H1 (cell line): ENCODE measurements at regions not wholly inside any gene's neighbourhood (a gene's known extent, or its start where the extent isn't known, plus 50 kb on each side); places are given as distances from the start of the nearest gene placed in this dataset.

Experiments used
- BACH1 ChIP-seq: IDR thresholded peaks from 2 replicates; pipeline ENCODE4 v1.6.1; 2012; ENCODE audit warnings: low read length, improper control_type of control experiment
- BCL11A ChIP-seq, 2 experiments: IDR thresholded peaks; one replicate each; pipeline ENCODE4 v1.6.1; 2011; ENCODE audit warnings: low read depth in 2 of 2, low read length in 2 of 2, mild to moderate bottlenecking in 2 of 2
- CTCF ChIP-seq, 3 experiments: IDR thresholded peaks; 1 replicate in 2 of 3; 2 replicates in 1 of 3; pipeline versions ENCODE4 v1.5.1 to v1.6.1; 2011; ENCODE audit warnings: low read length in 3 of 3, mild to moderate bottlenecking in 3 of 3, inconsistent platforms in 2 of 3, low read depth in 1 of 3, moderate library complexity in 1 of 3; ENCODE audit not compliant: insufficient read depth in 1 of 3; ENCODE audit errors: control extremely low read depth in 1 of 3
- EP300 ChIP-seq, 2 experiments: IDR thresholded peaks; 1 replicate in 1 of 2; 2 replicates in 1 of 2; pipeline ENCODE4 v1.6.1; 2011 to 2012; ENCODE audit warnings: low read depth in 2 of 2, low read length in 2 of 2, mild to moderate bottlenecking in 2 of 2, borderline replicate concordance in 1 of 2, inconsistent platforms in 1 of 2, moderate library complexity in 1 of 2
- GTF2F1 ChIP-seq: IDR thresholded peaks from 2 replicates; pipeline ENCODE4 v1.6.1; 2012; ENCODE audit warnings: low read depth, low read length, improper control_type of control experiment, borderline replicate concordance
- HDAC6 ChIP-seq: IDR thresholded peaks from one replicate; pipeline ENCODE4 v1.7.1; 2012; ENCODE audit warnings: low read depth, mild to moderate bottlenecking, inconsistent platforms, low read length, moderate library complexity
- JUND ChIP-seq: IDR thresholded peaks from 2 replicates; pipeline ENCODE4 v1.6.1; 2011; ENCODE audit warnings: mild to moderate bottlenecking, improper control_type of control experiment, low read length
- KDM1A ChIP-seq: fragments of 200-600, 300-600 bp; sonication (generic); IDR thresholded peaks from 2 replicates; pipeline ENCODE4 v1.7.1; 2016; ENCODE audit warnings: mild to moderate bottlenecking, low read length, borderline replicate concordance
- MAFK ChIP-seq: IDR thresholded peaks from 2 replicates; pipeline ENCODE4 v1.6.1; 2012; ENCODE audit warnings: low read depth, mild to moderate bottlenecking, improper control_type of control experiment, low read length
- MAX ChIP-seq: IDR thresholded peaks from 2 replicates; pipeline ENCODE4 v1.6.1; 2012; ENCODE audit warnings: inconsistent platforms
- NANOG ChIP-seq: IDR thresholded peaks from 2 replicates; pipeline ENCODE4 v1.6.1; 2011; ENCODE audit warnings: low read length, low read depth, mild to moderate bottlenecking, inconsistent platforms; ENCODE audit not compliant: insufficient read depth, poor library complexity, severe bottlenecking
- NRF1 ChIP-seq: IDR thresholded peaks from 2 replicates; pipeline ENCODE4 v1.6.1; 2011; ENCODE audit warnings: mild to moderate bottlenecking, low read depth, low read length, improper control_type of control experiment
- RAD21 ChIP-seq, 2 experiments: IDR thresholded peaks in 1 of 2; conservative IDR thresholded peaks in 1 of 2; 2 replicates each; pipeline ENCODE4 v1.6.1; 2011; ENCODE audit warnings: low read depth in 2 of 2, low read length in 2 of 2, improper control_type of control experiment in 1 of 2, inconsistent platforms in 1 of 2, mild to moderate bottlenecking in 1 of 2, moderate library complexity in 1 of 2
- RFX5 ChIP-seq: IDR thresholded peaks from 2 replicates; pipeline ENCODE4 v1.6.1; 2011; ENCODE audit warnings: low read depth, low read length, improper control_type of control experiment, borderline replicate concordance
- SAP30 ChIP-seq: fragments of 300-600 bp; sonication (generic); IDR thresholded peaks from 2 replicates; pipeline ENCODE4 v1.7.1; 2012; ENCODE audit warnings: low read length, moderate library complexity, mild to moderate bottlenecking, inconsistent platforms; ENCODE audit not compliant: insufficient read depth, insufficient replicate concordance
- SIRT6 ChIP-seq: IDR thresholded peaks from one replicate; pipeline ENCODE4 v1.7.1; 2012; ENCODE audit warnings: low read length, inconsistent platforms
- SP2 ChIP-seq: IDR thresholded peaks from 2 replicates; pipeline ENCODE4 v1.6.1; 2012; ENCODE audit warnings: mild to moderate bottlenecking, low read length, inconsistent platforms
- TBP ChIP-seq: IDR thresholded peaks from 2 replicates; pipeline ENCODE4 v1.6.1; 2011; ENCODE audit warnings: low read depth, low read length, improper control_type of control experiment
- TCF12 ChIP-seq: IDR thresholded peaks from 2 replicates; pipeline ENCODE4 v1.6.1; 2011; ENCODE audit warnings: low read depth, mild to moderate bottlenecking, low read length
- USF2 ChIP-seq: IDR thresholded peaks from 2 replicates; pipeline ENCODE4 v1.6.1; 2011; ENCODE audit warnings: low read length, improper control_type of control experiment
- YY1 ChIP-seq: IDR thresholded peaks from 2 replicates; pipeline ENCODE4 v1.6.1; 2011; ENCODE audit warnings: low read depth, mild to moderate bottlenecking, low read length
- ZNF274 ChIP-seq: IDR thresholded peaks from 2 replicates; pipeline ENCODE4 v1.7.0; 2012; ENCODE audit warnings: low read length, borderline replicate concordance; ENCODE audit errors: extremely low read depth

- TF ChIP-seq HDAC6, result no peak
- TF ChIP-seq TBP, result no peak
- no peak for TF ChIP-seq SP2
- TF ChIP-seq ZNF274, result no peak
- no peak for TF ChIP-seq SIRT6
- TF ChIP-seq BACH1, result 0 out of 2 replicates have a peak, but pooled peaks have one; percentile 15
- TF ChIP-seq MAX, result no peak
- TF ChIP-seq JUND, result no peak
- TF ChIP-seq RAD21 (IDR thresholded peaks at IDR 0.05 in 1 of 2, conservative IDR thresholded peaks at IDR 0.05 in 1 of 2; ENCODE audit: low read depth in 2 of 2, low read length in 2 of 2), result peak; percentile 69 to 76
- TF ChIP-seq NRF1, result no peak
- no peak for TF ChIP-seq KDM1A
- TF ChIP-seq EP300 (IDR thresholded peaks at IDR 0.05; ENCODE audit: borderline replicate concordance in 1 of 2, low read depth in 2 of 2, low read length in 2 of 2), result peak in 1 of 2 experiments; percentile 26; a peak in 1 of 3 replicates
- TF ChIP-seq GTF2F1, result no peak
- no peak for TF ChIP-seq USF2
- TF ChIP-seq SAP30, result no peak
- no peak for TF ChIP-seq MAFK
- TF ChIP-seq CTCF (IDR thresholded peaks at IDR 0.05; ENCODE audit: control extremely low read depth in 1 of 3, insufficient read depth in 1 of 3, low read depth in 1 of 3, low read length in 3 of 3), result peak; percentile 86 to 99 (median 92)
- no peak for TF ChIP-seq NANOG
- no peak for TF ChIP-seq RFX5
- no peak for TF ChIP-seq TCF12
- TF ChIP-seq BCL11A (IDR thresholded peaks at IDR 0.05; ENCODE audit: low read depth in 2 of 2, low read length in 2 of 2), result no peak
- peak; percentile 10; the same call in 1 of the 2 replicates for TF ChIP-seq YY1
These were observed 164.8 kb downstream of the HAPSTR1 start (continued) for GRCh38 chr16:9256196-9256595.
